ENCODE measurements at regions not wholly inside any gene's neighbourhood (a gene's known extent, or its start where the extent isn't known, plus 50 kb on each side); places are given as distances from the start of the nearest gene placed in this dataset.

- TF ChIP-seq CTCF (IDR thresholded peaks at IDR 0.05) (no peak), POLR2AphosphoS5 (IDR thresholded peaks at IDR 0.05) (no peak), POLR2A (IDR thresholded peaks at IDR 0.05) (no peak)
Observed at GRCh38 chr2:147509821-147510220, 335.0 kb upstream of the ACVR2A start.
